Kidney (tissue), 13 donors: ENCODE measurements at regions not wholly inside any gene's neighbourhood (a gene's known extent, or its start where the extent isn't known, plus 50 kb on each side); places are given as distances from the start of the nearest gene placed in this dataset.

ENCODE experiments used
- DNase-seq, 5 donors: peaks; one replicate each; pipeline ENCODE4 v3.0.0-alpha.2; 2013 to 2020
- FAIRE-seq: peaks from 2 replicates; lab custom pipeline; 2012; peaks lifted over from hg19 to GRCh38; lab: Jason Lieb, UNC
- H3K27ac ChIP-seq, 2 donors: one replicate each; pipeline ENCODE4 v1.7.0; 2013; ENCODE audit warnings: low read depth in 2 of 2, low read length in 2 of 2, inconsistent platforms in 1 of 2
- H3K27me3 ChIP-seq: one replicate; pipeline ENCODE4 v1.7.1; 2013; ENCODE audit warnings: low read length, inconsistent platforms; ENCODE audit not compliant: control insufficient read depth, insufficient read depth
- H3K36me3 ChIP-seq, 3 donors: one replicate each; pipeline versions ENCODE4 v1.7.0 to v1.7.1; 2013; ENCODE audit warnings: low read length in 3 of 3, control low read depth in 1 of 3, inconsistent platforms in 1 of 3; ENCODE audit not compliant: insufficient read depth in 3 of 3, control insufficient read depth in 2 of 3
- H3K4me1 ChIP-seq, 3 donors: one replicate each; pipeline versions ENCODE4 v1.7.0 to v1.7.1; 2013; ENCODE audit warnings: low read length in 3 of 3, inconsistent platforms in 1 of 3, low read depth in 1 of 3; ENCODE audit not compliant: control insufficient read depth in 2 of 3, insufficient read depth in 2 of 3
- H3K4me3 ChIP-seq, 3 donors: one replicate each; pipeline versions ENCODE4 v1.7.0 to v1.8.1; 2013; ENCODE audit warnings: low read length in 3 of 3, control low read depth in 1 of 3, inconsistent platforms in 1 of 3
- H3K9ac ChIP-seq, 3 donors: one replicate each; pipeline versions ENCODE4 v1.7.0 to v1.7.1; 2013; ENCODE audit warnings: low read length in 3 of 3, control low read depth in 1 of 3, inconsistent platforms in 1 of 3
- H3K9me3 ChIP-seq, 3 donors: one replicate each; pipeline versions ENCODE4 v1.7.0 to v1.7.1; 2013; ENCODE audit warnings: low read length in 3 of 3, control low read depth in 1 of 3, inconsistent platforms in 1 of 3; ENCODE audit not compliant: control insufficient read depth in 2 of 3, insufficient read depth in 1 of 3
- CTCF ChIP-seq: IDR thresholded peaks from 3 replicates; pipeline ENCODE4 v1.5.1; 2012; ENCODE audit warnings: mild to moderate bottlenecking, moderate library complexity, borderline replicate concordance; ENCODE audit not compliant: insufficient read depth; ENCODE audit errors: extremely low read depth
- intact Hi-C: fragments of 100-400 bp; cut with DNase I; formaldehyde crosslinking; loops from one replicate; pipeline ENCODE4 v1.11.1; 2022
- donor health status: control.
- donor health status: control.
- donor health status: control.
- donor health status: control.
- donor health status: control.
- donor health status: DM: yes; HTN: yes; CAD: no.
- donor health status: Normal renal cell carcinoma (clear cell type).

DNA sequence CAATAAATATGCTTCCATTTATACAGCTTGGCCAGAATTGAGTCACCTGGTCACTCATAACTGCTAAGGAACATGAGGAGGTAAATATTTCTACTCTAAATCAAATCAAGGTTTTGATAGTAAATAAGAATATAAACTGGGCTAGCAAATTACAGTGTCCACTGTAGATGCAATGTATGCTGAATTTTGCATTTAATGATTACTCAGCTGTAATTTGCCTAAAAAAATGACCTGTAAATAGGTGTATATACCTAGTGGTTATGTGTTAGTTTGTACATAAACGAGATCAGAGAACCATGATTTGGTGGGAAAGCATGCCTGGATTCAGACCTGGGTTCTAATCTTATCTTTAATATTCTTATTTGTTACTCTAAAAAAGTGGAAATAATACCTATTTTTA, 76.6 kb upstream of the CNTN1 start:
- FAIRE-seq (no peak), DNase-seq (no peak)
- Histone ChIP-seq H3K36me3 (no peaks in the 10 kb centered on the region), H3K4me1 (no peaks in the 10 kb centered on the region), H3K4me3 (no peak overlapping the region), H3K27ac (no peak overlapping the region), H3K9ac (no peak overlapping the region), H3K27me3 (no peaks in the 10 kb centered on the region), H3K9me3 (no peaks in the 10 kb centered on the region)
- TF ChIP-seq CTCF = no peak
- intact Hi-C loops = no loop called here

- no peak for DNase-seq
- intact Hi-C loops = no loop called here
- Histone ChIP-seq H3K36me3 (no peaks in the 10 kb centered on the region), H3K9ac (no peak overlapping the region), H3K4me3 (no peak overlapping the region), H3K4me1 (no peaks in the 10 kb centered on the region), H3K9me3 (no peaks in the 10 kb centered on the region), H3K27ac (no peak overlapping the region), H3K27me3 (no peaks in the 10 kb centered on the region)
- FAIRE-seq = no peak
- no peak for TF ChIP-seq CTCF
Observed at GRCh38 chr12:40616383-40616915, 75.8 kb upstream of the CNTN1 start.

DNA sequence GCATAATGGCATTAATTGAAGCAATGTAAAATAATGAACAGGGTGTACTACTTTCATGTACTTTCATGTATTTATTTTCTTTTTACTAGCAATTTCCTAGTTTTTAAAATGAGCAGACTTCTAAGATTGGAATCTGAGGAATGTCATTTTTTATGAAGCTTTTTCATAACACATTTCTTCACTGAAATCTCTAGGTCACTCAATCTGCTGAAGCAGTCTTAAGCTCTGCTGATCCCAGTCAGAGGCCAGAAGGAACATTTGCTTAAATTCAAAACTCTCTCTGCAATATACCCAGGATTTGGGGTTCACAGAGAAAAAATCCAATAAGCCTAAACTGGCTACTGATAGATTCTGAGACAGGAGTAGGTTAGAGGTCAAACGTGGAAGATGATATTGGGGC, 73.6 kb upstream of the CNTN1 start:
- no peak for FAIRE-seq

More for the DNA sequence above, 73.6 kb upstream of the CNTN1 start:
- intact Hi-C loops = no loop called here
- H3K9me3 ChIP-seq = no peaks in the 10 kb centered on the region
- H3K9ac ChIP-seq = no peak overlapping the region
- H3K4me3 ChIP-seq = no peak overlapping the region
- TF ChIP-seq CTCF = no peak
- H3K36me3 ChIP-seq = no peaks in the 10 kb centered on the region
- no peaks in the 10 kb centered on the region for H3K27me3 ChIP-seq
- no peak overlapping the region for H3K27ac ChIP-seq
- DNase-seq = no peak
- H3K4me1 ChIP-seq = no peaks in the 10 kb centered on the region
